ENCODE measurements at regions not wholly inside any gene's neighbourhood (a gene's known extent, or its start where the extent isn't known, plus 50 kb on each side); places are given as distances from the start of the nearest gene placed in this dataset.

- no peak for TF ChIP-seq CTCF (IDR thresholded peaks at IDR 0.05; ENCODE audit: insufficient read depth, low read length, poor library complexity, severe bottlenecking)
- Histone ChIP-seq H3K4me3 (ENCODE audit: low read depth, low read length) (no peak overlapping the region), H3K36me3 (ENCODE audit: control insufficient read depth, insufficient read depth, low read length) (no peaks in the 10 kb centered on the region), H3K27me3 (ENCODE audit: control insufficient read depth, insufficient read depth, low read length) (no peaks in the 10 kb centered on the region)
- no peak for DNase-seq (ENCODE audit: low read depth)
Observed at GRCh38 chr1:208606959-208607358, 362.8 kb upstream of the PLXNA2 start.

GRCh38 chr1:208607616-208608015 is 363.4 kb upstream of the PLXNA2 start:
- no peak overlapping the region for H3K4me3 ChIP-seq (ENCODE audit: low read depth, low read length)
- TF ChIP-seq CTCF (IDR thresholded peaks at IDR 0.05; ENCODE audit: insufficient read depth, low read length, poor library complexity, severe bottlenecking), result no peak
- H3K36me3 ChIP-seq (ENCODE audit: control insufficient read depth, insufficient read depth, low read length), result no peaks in the 10 kb centered on the region
- H3K27me3 ChIP-seq (ENCODE audit: control insufficient read depth, insufficient read depth, low read length), result no peaks in the 10 kb centered on the region
- DNase-seq (ENCODE audit: low read depth), result no peak

- Histone ChIP-seq H3K4me3 (ENCODE audit: low read depth, low read length) (no peak overlapping the region), H3K27me3 (ENCODE audit: control insufficient read depth, insufficient read depth, low read length) (no peaks in the 10 kb centered on the region), H3K36me3 (ENCODE audit: control insufficient read depth, insufficient read depth, low read length) (no peaks in the 10 kb centered on the region)
- TF ChIP-seq CTCF (IDR thresholded peaks at IDR 0.05; ENCODE audit: insufficient read depth, low read length, poor library complexity, severe bottlenecking), result no peak
- DNase-seq (ENCODE audit: low read depth), result no peak
Observed at GRCh38 chr1:208614610-208615009, 370.4 kb upstream of the PLXNA2 start.

GRCh38 chr1:208615371-208615770 is 371.2 kb upstream of the PLXNA2 start:
- DNase-seq (ENCODE audit: low read depth), result no peak
- H3K4me3 ChIP-seq (ENCODE audit: low read depth, low read length), result no peak overlapping the region
- no peaks in the 10 kb centered on the region for H3K27me3 ChIP-seq (ENCODE audit: control insufficient read depth, insufficient read depth, low read length)
- H3K36me3 ChIP-seq (ENCODE audit: control insufficient read depth, insufficient read depth, low read length), result no peaks in the 10 kb centered on the region
- no peak for TF ChIP-seq CTCF (IDR thresholded peaks at IDR 0.05; ENCODE audit: insufficient read depth, low read length, poor library complexity, severe bottlenecking)

DNA sequence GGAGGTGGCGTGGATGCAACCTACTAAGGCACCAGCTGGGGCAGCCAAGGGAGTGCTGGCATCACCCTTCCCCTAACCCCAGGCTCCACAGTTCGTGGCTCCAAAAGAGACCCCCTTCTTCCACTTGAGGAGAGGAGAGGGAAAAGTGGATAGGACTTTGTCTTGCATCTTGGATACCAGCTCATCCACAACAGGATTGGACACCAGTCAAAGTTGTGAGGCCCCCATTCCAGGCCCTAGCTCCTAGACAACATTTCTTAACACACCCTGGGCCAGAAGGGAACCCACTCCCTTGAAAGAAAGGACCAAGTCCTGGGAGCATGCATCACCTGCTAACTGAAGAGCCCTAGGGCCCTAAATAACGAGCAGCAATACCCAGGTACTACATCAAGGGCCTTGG is 372.6 kb upstream of the PLXNA2 start:
- no peak for TF ChIP-seq CTCF (IDR thresholded peaks at IDR 0.05; ENCODE audit: insufficient read depth, low read length, poor library complexity, severe bottlenecking)
- H3K4me3 ChIP-seq (ENCODE audit: low read depth, low read length), result no peak overlapping the region
- H3K36me3 ChIP-seq (ENCODE audit: control insufficient read depth, insufficient read depth, low read length), result no peaks in the 10 kb centered on the region
- no peak for DNase-seq (ENCODE audit: low read depth)
- H3K27me3 ChIP-seq (ENCODE audit: control insufficient read depth, insufficient read depth, low read length), result no peaks in the 10 kb centered on the region

GRCh38 chr1:208628022-208628914 is 384.1 kb upstream of the PLXNA2 start:
- H3K4me3 ChIP-seq (ENCODE audit: low read depth, low read length), result no peak overlapping the region
- DNase-seq (ENCODE audit: low read depth), result no peak
- no peak for TF ChIP-seq CTCF (IDR thresholded peaks at IDR 0.05; ENCODE audit: insufficient read depth, low read length, poor library complexity, severe bottlenecking)
- no peaks in the 10 kb centered on the region for H3K36me3 ChIP-seq (ENCODE audit: control insufficient read depth, insufficient read depth, low read length)
- no peaks in the 10 kb centered on the region for H3K27me3 ChIP-seq (ENCODE audit: control insufficient read depth, insufficient read depth, low read length)
